Right lobe of liver (tissue), 4 donors: ENCODE measurements at regions not wholly inside any gene's neighbourhood (a gene's known extent, or its start where the extent isn't known, plus 50 kb on each side); places are given as distances from the start of the nearest gene placed in this dataset.

Experiments
- CTCF ChIP-seq, 4 donors: fragments of 200-600 bp in 3 of 4; fragments of 450-650 bp in 1 of 4; IDR thresholded peaks; one replicate each; pipeline versions ENCODE4 v1.5.1 to v1.8.0; 2016 to 2022; ENCODE audit warnings: antibody characterized with exemption in 4 of 4, mild to moderate bottlenecking in 2 of 4
- POLR2A ChIP-seq: fragments of 450-650 bp; IDR thresholded peaks from one replicate; pipeline ENCODE4 v1.6.1; 2017; ENCODE audit warnings: antibody characterized with exemption, mild to moderate bottlenecking
- donor health status: DM: no; HTN: no; CAD: no.
- donor health status: DM: no; HTN: no; CAD: no.
- donor health status: DM: no; HTN: yes; CAD: no.

GRCh38 chr2:150100834-150101233 lies 386.6 kb downstream of the RND3 start:
- no peak for TF ChIP-seq CTCF (IDR thresholded peaks at IDR 0.05)
- TF ChIP-seq POLR2A, result no peak
